GM18499 (cell line): ENCODE measurements at regions not wholly inside any gene's neighbourhood (a gene's known extent, or its start where the extent isn't known, plus 50 kb on each side); places are given as distances from the start of the nearest gene placed in this dataset.

ENCODE experiments used
- ATAC-seq: cut with Tn5 transposase; IDR thresholded peaks from one replicate; pipeline ENCODE4 v1.9.1; 2021; ENCODE audit warnings: moderate number of reproducible peaks; ENCODE audit not compliant: insufficient read depth, unreplicated experiment

- no peak for ATAC-seq
Observed at GRCh38 chr15:39052323-39052705, 487.7 kb upstream of the RASGRP1 start.

GRCh38 chr15:39053480-39053879 is 488.9 kb upstream of the RASGRP1 start:
- ATAC-seq: no peak

- ATAC-seq: no peak
Observed at GRCh38 chr15:39054128-39054732, 489.6 kb upstream of the RASGRP1 start.

GRCh38 chr15:39056357-39056756 is 491.7 kb upstream of the RASGRP1 start:
- no peak for ATAC-seq

GRCh38 chr15:39058351-39059131 is 493.9 kb upstream of the RASGRP1 start:
- ATAC-seq: no peak

GRCh38 chr15:39059917-39060316 is 495.3 kb upstream of the RASGRP1 start:
- no peak for ATAC-seq

GRCh38 chr15:39061952-39062464 is 497.4 kb upstream of the RASGRP1 start:
- ATAC-seq: no peak

- no peak for ATAC-seq
Observed at GRCh38 chr15:39066677-39067076, 502.1 kb upstream of the RASGRP1 start.

GRCh38 chr15:39074341-39074985 is 506.4 kb upstream of the THBS1 start:
- ATAC-seq: no peak

GRCh38 chr15:39075311-39075710 is 505.6 kb upstream of the THBS1 start:
- ATAC-seq: no peak

- no peak for ATAC-seq
Observed at GRCh38 chr15:39075756-39076341, 505.0 kb upstream of the THBS1 start.

- ATAC-seq: no peak
Observed at GRCh38 chr15:39078026-39078425, 502.9 kb upstream of the THBS1 start.

- ATAC-seq: no peak
Observed at GRCh38 chr15:39079296-39079847, 501.5 kb upstream of the THBS1 start.

GRCh38 chr15:39083213-39083612 is 497.7 kb upstream of the THBS1 start:
- ATAC-seq: no peak

- ATAC-seq: no peak
Observed at GRCh38 chr15:39084674-39085530, 496.0 kb upstream of the THBS1 start.

- no peak for ATAC-seq
Observed at GRCh38 chr15:39086641-39087040, 494.2 kb upstream of the THBS1 start.

GRCh38 chr15:39088156-39088555 is 492.7 kb upstream of the THBS1 start:
- ATAC-seq: no peak

GRCh38 chr15:39092354-39092753 is 488.5 kb upstream of the THBS1 start:
- ATAC-seq: no peak

GRCh38 chr15:39092761-39093160 is 488.1 kb upstream of the THBS1 start:
- no peak for ATAC-seq

GRCh38 chr15:39094116-39094515 is 486.8 kb upstream of the THBS1 start:
- no peak for ATAC-seq
